Type B pancreatic cell (in vitro differentiated cells): ENCODE measurements at regions not wholly inside any gene's neighbourhood (a gene's known extent, or its start where the extent isn't known, plus 50 kb on each side); places are given as distances from the start of the nearest gene placed in this dataset.
"Not testable (repeated sequence)": the region's sequence is repeated elsewhere in the genome, so short reads cannot be mapped to it uniquely, and the experiment has no call there.

Experiments used
- DNase-seq: peaks from one replicate; pipeline ENCODE4 v3.0.0; 2021; ENCODE audit warnings: mixed read lengths; ENCODE audit not compliant: unreplicated experiment; ENCODE audit errors: extremely low spot score
- H3K27ac Mint-ChIP-seq: 2 replicates; pipeline ENCODE4 v1.8.0; 2021; ENCODE audit warnings: mild to moderate bottlenecking, mixed read lengths
- H3K27me3 Mint-ChIP-seq: 2 replicates; pipeline ENCODE4 v1.8.0; 2021; ENCODE audit warnings: mixed read lengths
- H3K36me3 Mint-ChIP-seq: 2 replicates; pipeline ENCODE4 v1.8.0; 2021; ENCODE audit warnings: mixed read lengths
- H3K4me1 Mint-ChIP-seq: one replicate; pipeline ENCODE4 v1.8.0; 2021; ENCODE audit warnings: mixed read lengths; ENCODE audit not compliant: unreplicated experiment
- H3K4me3 Mint-ChIP-seq: 2 replicates; pipeline ENCODE4 v1.8.0; 2021; ENCODE audit warnings: mild to moderate bottlenecking, mixed read lengths
- H3K9me3 Mint-ChIP-seq: 2 replicates; pipeline ENCODE4 v1.8.0; 2021; ENCODE audit warnings: mixed read lengths
- TF ChIP-seq, protein P1 (sequence below): fragments of 200-600 bp; sonication (generic); conservative IDR thresholded peaks from 2 replicates; pipeline ENCODE4 v1.5.0; 2021; ENCODE audit warnings: antibody characterized with exemption, mild to moderate bottlenecking

DNA sequence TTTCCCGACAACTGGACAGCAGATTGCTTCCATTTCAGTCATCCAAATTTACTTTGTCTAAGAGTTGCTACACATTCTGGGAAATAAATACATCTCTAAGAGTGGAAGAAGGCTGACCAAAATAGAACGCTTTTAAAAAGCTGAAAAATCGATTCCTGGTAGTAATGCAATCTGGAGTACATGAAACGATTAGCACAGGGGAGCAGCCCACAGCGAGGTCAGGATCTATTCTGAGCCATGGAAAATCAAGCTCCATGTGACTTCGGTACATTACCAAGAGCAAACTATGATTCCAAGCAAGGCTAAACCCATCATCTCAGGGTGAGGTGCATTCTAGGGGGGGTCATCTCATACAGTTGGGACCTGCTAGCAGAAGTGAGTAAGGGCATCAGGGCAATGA, 249.3 kb downstream of the BLID start:
- TF ChIP-seq, protein P1, sequence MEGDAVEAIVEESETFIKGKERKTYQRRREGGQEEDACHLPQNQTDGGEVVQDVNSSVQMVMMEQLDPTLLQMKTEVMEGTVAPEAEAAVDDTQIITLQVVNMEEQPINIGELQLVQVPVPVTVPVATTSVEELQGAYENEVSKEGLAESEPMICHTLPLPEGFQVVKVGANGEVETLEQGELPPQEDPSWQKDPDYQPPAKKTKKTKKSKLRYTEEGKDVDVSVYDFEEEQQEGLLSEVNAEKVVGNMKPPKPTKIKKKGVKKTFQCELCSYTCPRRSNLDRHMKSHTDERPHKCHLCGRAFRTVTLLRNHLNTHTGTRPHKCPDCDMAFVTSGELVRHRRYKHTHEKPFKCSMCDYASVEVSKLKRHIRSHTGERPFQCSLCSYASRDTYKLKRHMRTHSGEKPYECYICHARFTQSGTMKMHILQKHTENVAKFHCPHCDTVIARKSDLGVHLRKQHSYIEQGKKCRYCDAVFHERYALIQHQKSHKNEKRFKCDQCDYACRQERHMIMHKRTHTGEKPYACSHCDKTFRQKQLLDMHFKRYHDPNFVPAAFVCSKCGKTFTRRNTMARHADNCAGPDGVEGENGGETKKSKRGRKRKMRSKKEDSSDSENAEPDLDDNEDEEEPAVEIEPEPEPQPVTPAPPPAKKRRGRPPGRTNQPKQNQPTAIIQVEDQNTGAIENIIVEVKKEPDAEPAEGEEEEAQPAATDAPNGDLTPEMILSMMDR = no peak
- H3K9me3 Mint-ChIP-seq = peaks cover 16% of the 10 kb centered on the region
- H3K4me3 Mint-ChIP-seq = no peak overlapping the region

GRCh38 chr11:121864660-121865059, 251.4 kb downstream of the BLID start:
- Mint-ChIP-seq H3K9me3 (peaks cover 18% of the 10 kb centered on the region), H3K36me3 (no peaks in the 10 kb centered on the region), H3K4me1 (no peaks in the 10 kb centered on the region), H3K4me3 (no peak overlapping the region), H3K27me3 (no peaks in the 10 kb centered on the region), H3K27ac (no peak overlapping the region)
- TF ChIP-seq, protein P1 = no peak
- no peak for DNase-seq

More for the DNA sequence above, 249.3 kb downstream of the BLID start:
- Mint-ChIP-seq H3K27me3 (no peaks in the 10 kb centered on the region), H3K36me3 (no peaks in the 10 kb centered on the region), H3K27ac (no peak overlapping the region), H3K4me1 (peaks cover 4% of the 10 kb centered on the region)
- no peak for DNase-seq

- H3K4me1 Mint-ChIP-seq = no peaks in the 10 kb centered on the region
- no peak overlapping the region for H3K27ac Mint-ChIP-seq
- H3K9me3 Mint-ChIP-seq = peaks cover 18% of the 10 kb centered on the region
- TF ChIP-seq, protein P1 = no peak
- DNase-seq = no peak
- H3K4me3 Mint-ChIP-seq = no peak overlapping the region
- no peaks in the 10 kb centered on the region for H3K36me3 Mint-ChIP-seq
- H3K27me3 Mint-ChIP-seq = no peaks in the 10 kb centered on the region
Measured at GRCh38 chr11:121863126-121863525, 252.9 kb downstream of the BLID start.

DNA sequence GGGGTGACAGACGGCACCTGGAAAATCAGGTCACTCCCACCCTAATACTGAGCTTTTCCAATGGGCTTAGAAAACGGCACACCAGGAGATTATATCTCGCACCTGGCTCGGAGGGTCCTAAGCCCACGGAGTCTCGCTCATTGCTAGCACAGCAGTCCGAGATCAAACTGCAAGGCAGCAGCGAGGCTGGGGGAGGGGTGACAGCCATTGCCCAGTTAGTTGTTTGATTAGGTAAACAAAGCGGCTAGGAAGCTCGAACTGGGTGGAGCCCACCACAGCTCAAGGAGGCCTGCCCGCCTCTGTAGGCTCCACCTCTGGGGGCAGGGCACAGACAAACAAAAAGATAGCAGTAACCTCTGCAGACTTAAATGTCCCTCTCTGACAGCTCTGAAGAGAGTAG, 260.9 kb downstream of the BLID start:
- H3K4me3 Mint-ChIP-seq, H3K4me1 Mint-ChIP-seq, H3K27me3 Mint-ChIP-seq, H3K9me3 Mint-ChIP-seq, DNase-seq, H3K27ac Mint-ChIP-seq, H3K36me3 Mint-ChIP-seq: not testable (repeated sequence)

DNA sequence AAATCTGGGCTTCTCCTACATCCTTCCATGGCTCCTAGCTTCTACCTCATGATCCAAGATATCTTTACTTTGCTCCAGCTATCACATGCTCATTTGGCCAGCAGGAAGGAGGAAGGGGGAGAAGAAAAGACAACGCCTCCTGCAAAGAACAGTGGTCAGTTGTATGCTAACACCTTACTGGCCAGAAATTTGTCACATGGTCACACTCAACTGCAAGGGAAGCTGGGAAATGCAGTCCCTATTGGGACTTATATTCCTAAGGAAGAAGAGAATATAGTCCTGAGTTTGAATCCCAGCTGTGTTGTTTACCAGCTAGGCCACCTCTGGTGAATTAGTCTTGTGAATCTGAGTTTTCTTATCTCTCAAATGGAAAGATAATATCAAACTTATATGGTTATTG, 272.0 kb downstream of the BLID start:
- Mint-ChIP-seq H3K36me3 (peaks cover 1% of the 10 kb centered on the region), H3K9me3 (peaks cover 5% of the 10 kb centered on the region), H3K4me3 (no peak overlapping the region), H3K27me3 (no peaks in the 10 kb centered on the region), H3K4me1 (peaks cover 20% of the 10 kb centered on the region), H3K27ac (no peak overlapping the region)
- no peak for DNase-seq
- TF ChIP-seq, protein P1 = no peak

DNA sequence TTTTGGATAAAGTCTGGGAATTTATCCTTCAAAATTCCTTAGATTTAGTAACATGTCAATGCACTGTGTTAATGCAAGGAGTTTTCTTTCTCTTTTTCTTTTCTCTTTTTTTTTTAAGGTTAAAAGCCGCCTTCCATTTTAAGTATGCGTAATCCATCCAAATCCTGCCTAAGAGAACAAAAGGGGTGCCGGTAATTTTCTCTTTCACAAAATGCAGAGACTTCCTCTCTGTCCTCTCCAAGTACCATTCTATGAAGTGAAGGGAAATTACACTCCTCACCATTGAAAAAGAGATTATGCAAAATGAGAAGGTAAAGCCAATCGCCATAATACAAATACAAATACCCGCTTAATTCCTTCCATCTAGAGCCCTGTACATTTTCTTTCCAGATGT, 273.8 kb downstream of the BLID start:
- Mint-ChIP-seq H3K4me1 (peaks cover 20% of the 10 kb centered on the region), H3K27me3 (no peaks in the 10 kb centered on the region), H3K9me3 (peaks cover 3% of the 10 kb centered on the region), H3K27ac (no peak overlapping the region), H3K4me3 (no peak overlapping the region), H3K36me3 (no peaks in the 10 kb centered on the region)
- TF ChIP-seq, protein P1 = no peak
- no peak for DNase-seq
